ENCODE measurements at regions not wholly inside any gene's neighbourhood (a gene's known extent, or its start where the extent isn't known, plus 50 kb on each side); places are given as distances from the start of the nearest gene placed in this dataset.

DNA sequence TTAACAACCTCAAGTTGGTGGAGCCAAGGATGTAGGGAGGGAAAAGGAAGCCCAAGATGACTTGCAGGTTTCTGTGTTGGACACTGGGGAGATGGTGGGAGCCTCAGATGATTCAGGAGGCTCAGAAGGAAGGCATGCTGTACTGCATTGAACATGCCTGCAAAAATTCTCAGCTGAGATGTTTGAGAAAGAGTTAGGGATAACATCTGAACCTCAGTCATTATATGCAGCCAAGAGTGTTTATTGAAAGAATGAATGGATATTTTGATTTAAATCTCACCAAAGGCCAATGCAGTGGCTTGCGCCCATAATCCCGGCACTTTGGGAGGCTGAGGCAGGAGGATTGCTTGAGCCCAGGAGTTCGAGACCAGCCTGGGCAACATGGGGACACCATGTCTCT is 243.0 kb downstream of the MYCN start:
- Histone ChIP-seq H2AFZ (ENCODE audit: low read length) (no peak overlapping the region), H4K91ac (ENCODE audit: insufficient read length, low read depth, low read length) (no peak overlapping the region), H3K27ac (ENCODE audit: insufficient read length, low read depth, low read length) (no peak overlapping the region), H3K18ac (ENCODE audit: insufficient read length, low read depth, low read length) (no peak overlapping the region), H3K4me1 (ENCODE audit: insufficient read depth, low read length) (peaks cover 4% of the 10 kb centered on the region; the same call in 1 of the 2 replicates), H3K9me3 (ENCODE audit: control insufficient read depth, low read depth, low read length) (no peaks in the 10 kb centered on the region), H2BK12ac (ENCODE audit: insufficient read length, low read depth, low read length) (no peak overlapping the region), H3K4ac (ENCODE audit: low read depth, low read length) (no peak overlapping the region), H3K23me2 (ENCODE audit: insufficient read length, low read depth, low read length, poor library complexity, severe bottlenecking) (no peaks in the 10 kb centered on the region), H4K20me1 (ENCODE audit: control insufficient read depth, insufficient read depth, insufficient read length) (no peaks in the 10 kb centered on the region), H2BK5ac (ENCODE audit: insufficient read length, low read length) (no peak overlapping the region), H3K9ac (ENCODE audit: extremely low read depth, insufficient read length, low read length) (no peak overlapping the region), H4K8ac (replicated peaks; ENCODE audit: insufficient read length, low read depth, low read length) (no peak overlapping the region), H3K56ac (ENCODE audit: insufficient read length, low read depth, low read length) (no peak overlapping the region), H3K23ac (ENCODE audit: insufficient read length, low read depth, low read length) (no peak overlapping the region), H3K14ac (ENCODE audit: insufficient read depth, low read length) (no peak overlapping the region), H3K27me3 (ENCODE audit: insufficient read depth, low read length) (no peaks in the 10 kb centered on the region), H3K79me1 (ENCODE audit: insufficient read depth, low read depth, low read length, poor library complexity, severe bottlenecking) (no peaks in the 10 kb centered on the region), H3T11ph (ENCODE audit: low read length) (no peak overlapping the region), H3K79me2 (ENCODE audit: insufficient read depth, low read length) (no peaks in the 10 kb centered on the region), H2AK5ac (ENCODE audit: insufficient read length, low read length) (no peak overlapping the region), H2BK120ac (ENCODE audit: low read depth, low read length, poor library complexity, severe bottlenecking) (no peak overlapping the region), H3K4me2 (ENCODE audit: insufficient read depth, insufficient read length, low read length) (no peak overlapping the region), H4K5ac (ENCODE audit: insufficient read length, low read depth, low read length) (no peak overlapping the region), H2BK20ac (ENCODE audit: low read depth, low read length, poor library complexity, severe bottlenecking) (no peak overlapping the region), H2BK15ac (ENCODE audit: low read depth, low read length) (no peak overlapping the region)
- Mint-ChIP-seq H3K9me3 (no peaks in the 10 kb centered on the region), H3K4me1 (peaks cover 39 to 40% of the 10 kb centered on the region in 2 experiments), H3K36me3 (ENCODE audit: insufficient read depth in 1 of 3, low read depth in 3 of 3) (no peaks in the 10 kb centered on the region), H3K27me3 (ENCODE audit: low read depth) (no peaks in the 10 kb centered on the region), H3K4me3 (no peak overlapping the region), H3K27ac (no peak overlapping the region)
- TF ChIP-seq, protein P1, sequence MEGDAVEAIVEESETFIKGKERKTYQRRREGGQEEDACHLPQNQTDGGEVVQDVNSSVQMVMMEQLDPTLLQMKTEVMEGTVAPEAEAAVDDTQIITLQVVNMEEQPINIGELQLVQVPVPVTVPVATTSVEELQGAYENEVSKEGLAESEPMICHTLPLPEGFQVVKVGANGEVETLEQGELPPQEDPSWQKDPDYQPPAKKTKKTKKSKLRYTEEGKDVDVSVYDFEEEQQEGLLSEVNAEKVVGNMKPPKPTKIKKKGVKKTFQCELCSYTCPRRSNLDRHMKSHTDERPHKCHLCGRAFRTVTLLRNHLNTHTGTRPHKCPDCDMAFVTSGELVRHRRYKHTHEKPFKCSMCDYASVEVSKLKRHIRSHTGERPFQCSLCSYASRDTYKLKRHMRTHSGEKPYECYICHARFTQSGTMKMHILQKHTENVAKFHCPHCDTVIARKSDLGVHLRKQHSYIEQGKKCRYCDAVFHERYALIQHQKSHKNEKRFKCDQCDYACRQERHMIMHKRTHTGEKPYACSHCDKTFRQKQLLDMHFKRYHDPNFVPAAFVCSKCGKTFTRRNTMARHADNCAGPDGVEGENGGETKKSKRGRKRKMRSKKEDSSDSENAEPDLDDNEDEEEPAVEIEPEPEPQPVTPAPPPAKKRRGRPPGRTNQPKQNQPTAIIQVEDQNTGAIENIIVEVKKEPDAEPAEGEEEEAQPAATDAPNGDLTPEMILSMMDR (conservative IDR thresholded peaks at IDR 0.05): no peak
- DNase-seq: no peak
- WGBS (ENCODE audit: extremely low coverage, insufficient read length, low lambda C conversion rate): no CpG with 5 or more reads among the region's 3 CpGs

All from H9 (cell line).